GM12865 (cell line): ENCODE measurements at regions not wholly inside any gene's neighbourhood (a gene's known extent, or its start where the extent isn't known, plus 50 kb on each side); places are given as distances from the start of the nearest gene placed in this dataset.

Experiments used
- DNase-seq: peaks from one replicate; pipeline ENCODE4 v3.0.0; 2010; ENCODE audit warnings: low read depth
- H3K4me3 ChIP-seq: 2 replicates; pipeline ENCODE4 v1.5.1; 2011; ENCODE audit warnings: mild to moderate bottlenecking, low read depth, low read length, control low read depth
- CTCF ChIP-seq: IDR thresholded peaks from 2 replicates; pipeline ENCODE4 v1.5.1; 2011; ENCODE audit warnings: low read length, control low read depth, low read depth, inconsistent platforms; ENCODE audit not compliant: insufficient read depth; ENCODE audit errors: missing control alignments

DNA sequence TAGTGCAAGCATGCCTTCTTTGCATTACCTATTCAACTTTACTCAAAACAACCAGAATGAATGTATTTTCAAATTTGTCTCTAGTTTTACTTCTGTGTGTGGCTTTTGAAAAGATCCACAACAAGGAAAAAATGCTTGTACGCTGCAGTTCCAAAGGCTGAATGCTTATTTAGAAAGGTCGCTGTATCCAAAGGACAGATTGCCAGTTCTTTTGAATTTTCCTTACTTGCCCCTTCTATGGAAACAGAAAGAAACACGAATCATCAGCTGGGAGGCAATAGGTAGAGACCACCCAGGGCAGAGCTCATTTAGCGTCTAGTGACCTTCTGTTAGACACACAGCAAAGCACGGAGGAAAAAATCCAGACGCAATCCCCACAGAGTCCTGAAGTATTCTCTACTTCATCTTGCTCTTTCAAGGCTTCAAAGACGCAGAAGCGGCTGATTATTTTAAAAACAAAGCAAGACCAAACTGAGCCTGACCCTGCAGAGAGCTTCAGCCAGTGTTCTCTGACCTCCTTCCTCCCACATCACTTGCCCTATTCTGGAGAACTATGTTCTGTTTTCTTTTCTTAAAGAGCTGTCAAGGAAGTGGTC is 674.6 kb upstream of the SGCG start:
- no peak overlapping the region for H3K4me3 ChIP-seq
- no peak for DNase-seq
- no peak for TF ChIP-seq CTCF

DNA sequence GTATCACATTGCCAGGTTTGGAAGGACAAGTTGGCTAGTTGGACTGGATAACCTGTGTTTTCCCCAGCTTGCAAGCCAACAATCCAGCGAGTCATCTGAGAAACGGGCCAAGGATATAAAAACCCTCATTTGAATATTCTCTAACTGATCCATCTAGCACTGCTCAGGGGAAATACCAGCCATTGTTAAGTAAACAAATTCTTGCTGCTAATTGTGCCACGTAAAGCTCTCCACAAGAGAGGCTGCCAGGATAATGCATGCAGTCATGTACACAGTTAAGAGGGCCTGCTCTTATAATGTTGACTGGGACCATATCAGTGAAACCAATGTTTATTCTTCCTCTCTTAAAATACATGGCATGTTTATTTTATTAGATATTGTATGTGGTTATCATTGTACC is 663.2 kb upstream of the SGCG start:
- H3K4me3 ChIP-seq = no peak overlapping the region
- TF ChIP-seq CTCF = no peak
- DNase-seq = no peak

- no peak for DNase-seq
- no peak overlapping the region for H3K4me3 ChIP-seq
- no peak for TF ChIP-seq CTCF
These were observed 643.9 kb upstream of the SGCG start for GRCh38 chr13:22536851-22537250.

DNA sequence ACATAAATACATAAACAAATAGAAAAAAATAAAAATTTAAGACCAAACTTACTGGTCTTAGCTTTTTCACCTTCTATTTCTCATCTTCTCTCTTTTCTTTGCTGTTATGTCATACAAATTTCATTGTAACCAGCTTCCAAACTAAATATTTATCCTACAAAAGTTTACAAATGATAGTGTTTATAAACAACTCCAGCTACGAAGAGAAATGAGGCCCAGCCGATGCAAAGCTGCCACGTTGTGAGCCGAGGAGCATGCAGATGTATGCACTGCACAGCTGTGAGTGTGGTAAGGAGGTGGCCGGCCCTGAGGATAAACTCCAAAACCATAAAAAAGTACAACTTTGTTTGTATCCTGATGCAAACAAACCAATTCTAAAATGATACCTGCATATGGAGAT is 642.4 kb upstream of the SGCG start:
- no peak overlapping the region for H3K4me3 ChIP-seq
- no peak for TF ChIP-seq CTCF
- DNase-seq = no peak

DNA sequence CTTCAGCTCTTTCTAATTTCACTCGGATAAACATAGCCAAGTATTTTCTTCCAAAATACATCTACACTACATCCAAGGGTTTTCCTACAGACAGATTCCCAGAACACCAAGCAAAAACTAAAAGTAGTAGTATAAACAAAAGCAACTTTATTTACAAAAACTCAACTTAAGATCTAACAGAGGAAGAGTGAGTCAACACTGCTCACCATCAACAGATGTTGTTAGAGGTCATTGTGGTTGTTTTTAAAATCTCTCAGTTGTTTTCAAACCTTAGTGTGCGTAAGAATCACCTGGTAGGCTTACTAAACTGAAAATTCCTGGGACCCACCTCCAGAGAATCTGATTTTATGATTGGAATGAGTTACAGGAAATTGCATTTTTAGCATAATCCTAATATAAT is 631.7 kb upstream of the SGCG start:
- no peak for DNase-seq
- H3K4me3 ChIP-seq = no peak overlapping the region
- TF ChIP-seq CTCF = no peak

- no peak for DNase-seq
- no peak overlapping the region for H3K4me3 ChIP-seq
- no peak for TF ChIP-seq CTCF
These were observed 619.2 kb upstream of the SGCG start for GRCh38 chr13:22561581-22561980.

DNA sequence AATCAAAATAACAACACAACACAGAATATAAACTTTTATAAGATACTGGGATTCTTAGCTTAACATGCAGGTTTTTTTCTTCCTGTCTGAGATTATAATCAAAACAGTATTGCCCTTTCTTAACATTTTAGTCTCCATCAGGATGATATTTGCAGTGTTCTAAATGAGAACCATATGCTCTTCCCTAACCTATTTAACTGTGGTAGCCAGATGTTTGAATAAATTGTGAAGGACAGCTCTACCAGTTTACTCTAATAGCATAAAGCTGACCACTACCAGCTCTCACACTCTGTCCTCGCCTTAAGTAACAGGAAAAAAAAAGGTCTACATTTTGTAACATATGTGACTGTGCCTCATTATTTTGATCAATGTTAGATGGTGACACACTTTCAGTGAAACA is 618.7 kb upstream of the SGCG start:
- no peak for DNase-seq
- no peak overlapping the region for H3K4me3 ChIP-seq
- TF ChIP-seq CTCF = no peak
